MM.1S (cell line): ENCODE measurements at regions not wholly inside any gene's neighbourhood (a gene's known extent, or its start where the extent isn't known, plus 50 kb on each side); places are given as distances from the start of the nearest gene placed in this dataset.

ENCODE experiments used
- CTCF ChIP-seq: fragments of 300-600 bp; sonication (generic); IDR thresholded peaks from 2 replicates; pipeline ENCODE4 v1.5.1; 2016; ENCODE audit warnings: antibody characterized with exemption, low read length, mixed read lengths
- EZH2 ChIP-seq: fragments of 300-600 bp; sonication (generic); optimal IDR thresholded peaks from 2 replicates; pipeline ENCODE3; 2017; ENCODE audit warnings: low read depth, mild to moderate bottlenecking, antibody characterized with exemption, low read length, mixed read lengths

DNA sequence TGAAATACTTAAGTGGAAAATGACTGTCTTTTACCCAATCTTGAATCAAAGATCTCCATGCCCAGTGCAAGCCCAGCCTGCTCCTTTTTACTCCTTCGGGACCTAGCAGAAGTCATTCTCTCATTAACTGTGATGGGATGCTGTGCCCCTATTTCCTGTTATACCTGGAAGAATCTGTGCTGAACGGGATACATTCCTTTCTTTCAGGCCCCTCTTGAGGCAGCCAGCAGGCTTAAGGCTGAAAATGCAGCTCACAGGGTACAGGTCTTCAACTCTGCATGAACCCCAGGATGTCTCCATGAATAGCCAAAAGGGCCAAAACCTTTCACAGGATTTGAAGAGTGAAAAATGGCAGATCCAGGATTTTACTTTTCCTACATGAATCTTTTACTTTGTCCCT lies 784.8 kb upstream of the KLHL29 start:
- TF ChIP-seq EZH2 = no peak
- no peak for TF ChIP-seq CTCF
